AG20443 (cell line): ENCODE measurements at regions not wholly inside any gene's neighbourhood (a gene's known extent, or its start where the extent isn't known, plus 50 kb on each side); places are given as distances from the start of the nearest gene placed in this dataset.
A peak's percentile ranks its signal among the peaks of the same experiment; 100 is the strongest.
"Not testable (repeated sequence)": the region's sequence is repeated elsewhere in the genome, so short reads cannot be mapped to it uniquely, and the experiment has no call there.

Source experiments
- DNase-seq: peaks from one replicate; pipeline ENCODE4 v3.0.0; 2012; ENCODE audit warnings: low spot score, mixed read lengths

GRCh38 chr2:45114221-45114955 lies 105.1 kb upstream of the SIX2 start:
- no peak for DNase-seq

GRCh38 chr2:45112750-45113149 lies 103.5 kb upstream of the SIX2 start:
- no peak for DNase-seq

GRCh38 chr2:45105050-45105582 lies 95.9 kb upstream of the SIX2 start:
- no peak for DNase-seq

GRCh38 chr2:45104429-45104828 lies 95.2 kb upstream of the SIX2 start:
- DNase-seq: no peak

- DNase-seq: no peak
These were observed 94.4 kb upstream of the SIX2 start for GRCh38 chr2:45103351-45104345.

- DNase-seq: no peak
These were observed 93.4 kb upstream of the SIX2 start for GRCh38 chr2:45102579-45103117.

- no peak for DNase-seq
These were observed 92.9 kb upstream of the SIX2 start for GRCh38 chr2:45102141-45102540.

- DNase-seq: no peak
These were observed 87.7 kb upstream of the SIX2 start for GRCh38 chr2:45096996-45097395.

- not testable (repeated sequence) for DNase-seq
These were observed 86.8 kb upstream of the SIX2 start for GRCh38 chr2:45096038-45096437.

- no peak for DNase-seq
These were observed 84.4 kb upstream of the SIX2 start for GRCh38 chr2:45093663-45094062.

- DNase-seq: no peak
These were observed 83.9 kb upstream of the SIX2 start for GRCh38 chr2:45093181-45093580.

GRCh38 chr2:45089554-45090261 lies 80.5 kb upstream of the SIX2 start:
- DNase-seq: no peak

- DNase-seq: no peak
These were observed 76.2 kb upstream of the SIX2 start for GRCh38 chr2:45085487-45085886.

- DNase-seq: no peak
These were observed 75.2 kb upstream of the SIX2 start for GRCh38 chr2:45084361-45085020.

GRCh38 chr2:45083175-45083574 lies 73.9 kb upstream of the SIX2 start:
- peak; percentile 36 for DNase-seq

- no peak for DNase-seq
These were observed 65.5 kb upstream of the SIX2 start for GRCh38 chr2:45074713-45075112.

GRCh38 chr2:45072862-45073237 lies 63.6 kb upstream of the SIX2 start:
- no peak for DNase-seq

GRCh38 chr2:45072064-45072861 lies 63.0 kb upstream of the SIX2 start:
- no peak for DNase-seq

- no peak for DNase-seq
These were observed 60.9 kb upstream of the SIX2 start for GRCh38 chr2:45070113-45070652.

GRCh38 chr2:45069684-45070083 lies 60.4 kb upstream of the SIX2 start:
- DNase-seq: no peak
